ENCODE measurements at regions not wholly inside any gene's neighbourhood (a gene's known extent, or its start where the extent isn't known, plus 50 kb on each side); places are given as distances from the start of the nearest gene placed in this dataset.
"Not testable (repeated sequence)": the region's sequence is repeated elsewhere in the genome, so short reads cannot be mapped to it uniquely, and the experiment has no call there.

GRCh38 chr5:96293966-96294883 lies 138.8 kb downstream of the PCSK1 start:
- H3K27ac ChIP-seq (replicated peaks): no peak overlapping the region
- TF ChIP-seq POLR2AphosphoS5 (IDR thresholded peaks at IDR 0.05; ENCODE audit: low read depth) (no peak), REST (IDR thresholded peaks at IDR 0.05; ENCODE audit: insufficient replicate concordance, low read depth) (no peak), SPI1 (IDR thresholded peaks at IDR 0.05; ENCODE audit: borderline replicate concordance, low read depth) (no peak), GABPA (IDR thresholded peaks at IDR 0.05; ENCODE audit: low read depth) (no peak), CTCF (IDR thresholded peaks at IDR 0.05; ENCODE audit: insufficient read depth, low read length) (no peak)
- no peaks in the 10 kb centered on the region for H3K27me3 ChIP-seq (ENCODE audit: insufficient read depth, poor library complexity, severe bottlenecking)
- no peak for DNase-seq (ENCODE audit: low read depth in 1 of 2, low spot score in 1 of 2)
- H3K4me3 ChIP-seq (replicated peaks; ENCODE audit: insufficient read depth, low read length): no peak overlapping the region

GRCh38 chr5:96292582-96293247 lies 140.3 kb downstream of the PCSK1 start:
- TF ChIP-seq POLR2AphosphoS5 (IDR thresholded peaks at IDR 0.05; ENCODE audit: low read depth) (no peak), REST (IDR thresholded peaks at IDR 0.05; ENCODE audit: insufficient replicate concordance, low read depth) (no peak), GABPA (IDR thresholded peaks at IDR 0.05; ENCODE audit: low read depth) (no peak), SPI1 (IDR thresholded peaks at IDR 0.05; ENCODE audit: borderline replicate concordance, low read depth) (no peak), CTCF (IDR thresholded peaks at IDR 0.05; ENCODE audit: insufficient read depth, low read length) (no peak)
- no peaks in the 10 kb centered on the region for H3K27me3 ChIP-seq (ENCODE audit: insufficient read depth, poor library complexity, severe bottlenecking)
- no peak overlapping the region for H3K4me3 ChIP-seq (replicated peaks; ENCODE audit: insufficient read depth, low read length)
- no peak overlapping the region for H3K27ac ChIP-seq (replicated peaks)
- no peak for DNase-seq (ENCODE audit: low read depth in 1 of 2, low spot score in 1 of 2)

- not testable (repeated sequence) for H3K27me3 ChIP-seq (ENCODE audit: insufficient read depth, poor library complexity, severe bottlenecking); DNase-seq (ENCODE audit: low read depth in 1 of 2, low spot score in 1 of 2); H3K27ac ChIP-seq (replicated peaks); H3K4me3 ChIP-seq (replicated peaks; ENCODE audit: insufficient read depth, low read length)
Measured at GRCh38 chr5:96289287-96289686, 143.8 kb downstream of the PCSK1 start.

GRCh38 chr5:96288845-96289185 lies 144.2 kb downstream of the PCSK1 start:
- Histone ChIP-seq H3K27me3 (ENCODE audit: insufficient read depth, poor library complexity, severe bottlenecking) (no peaks in the 10 kb centered on the region), H3K4me3 (replicated peaks; ENCODE audit: insufficient read depth, low read length) (no peak overlapping the region), H3K27ac (replicated peaks) (no peak overlapping the region)
- TF ChIP-seq GABPA (IDR thresholded peaks at IDR 0.05; ENCODE audit: low read depth) (no peak), REST (IDR thresholded peaks at IDR 0.05; ENCODE audit: insufficient replicate concordance, low read depth) (no peak), POLR2AphosphoS5 (IDR thresholded peaks at IDR 0.05; ENCODE audit: low read depth) (no peak), CTCF (IDR thresholded peaks at IDR 0.05; ENCODE audit: insufficient read depth, low read length) (no peak), SPI1 (IDR thresholded peaks at IDR 0.05; ENCODE audit: borderline replicate concordance, low read depth) (no peak)
- DNase-seq (ENCODE audit: low read depth in 1 of 2, low spot score in 1 of 2): no peak
